GM12892 (cell line): ENCODE measurements at regions not wholly inside any gene's neighbourhood (a gene's known extent, or its start where the extent isn't known, plus 50 kb on each side); places are given as distances from the start of the nearest gene placed in this dataset.

Experiments
- POLR2A ChIP-seq: IDR thresholded peaks from 2 replicates; pipeline ENCODE4 v1.6.1; 2011; ENCODE audit warnings: low read depth, low read length, control low read depth
- POLR2AphosphoS5 ChIP-seq: IDR thresholded peaks from 2 replicates; pipeline ENCODE4 v1.6.1; 2011; ENCODE audit warnings: low read depth, low read length, control low read depth
- TAF1 ChIP-seq: IDR thresholded peaks from 2 replicates; pipeline ENCODE4 v1.6.1; 2011; ENCODE audit warnings: low read depth, mild to moderate bottlenecking, control low read depth, low read length, borderline replicate concordance

GRCh38 chr1:166703141-166703540 lies 136.1 kb upstream of the POGK start:
- TF ChIP-seq POLR2AphosphoS5 = no peak
- TF ChIP-seq POLR2A = no peak
- TF ChIP-seq TAF1 = no peak
